NOMO-1 (cell line): ENCODE measurements at regions not wholly inside any gene's neighbourhood (a gene's known extent, or its start where the extent isn't known, plus 50 kb on each side); places are given as distances from the start of the nearest gene placed in this dataset.

ENCODE experiments used
- DNase-seq, 2 experiments: peaks; one replicate each; lab custom pipeline; 2025; ENCODE audit not compliant: unreplicated experiment in 2 of 2; lab: John Stamatoyannopoulos, UW

DNA sequence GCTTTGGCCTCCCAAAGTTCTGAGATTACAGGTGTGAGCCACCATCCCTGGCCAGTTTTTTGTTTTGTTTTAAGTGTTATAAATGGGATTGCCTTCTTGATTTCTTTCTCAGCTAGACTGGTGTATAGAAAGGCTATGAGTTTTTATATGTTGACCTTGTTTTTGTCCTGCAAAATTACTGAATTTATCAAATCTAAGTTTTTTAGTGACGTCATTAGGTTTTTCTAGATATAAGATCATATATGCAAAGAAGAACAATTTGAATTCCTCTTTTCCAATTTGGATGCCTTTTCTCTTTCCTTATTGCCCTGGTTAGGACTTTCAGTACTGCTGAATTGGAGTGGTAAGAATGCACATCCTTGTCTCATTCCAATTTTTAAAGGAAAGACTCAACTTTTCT, 81.3 kb upstream of the MOCS1 start:
- no peak for DNase-seq

DNA sequence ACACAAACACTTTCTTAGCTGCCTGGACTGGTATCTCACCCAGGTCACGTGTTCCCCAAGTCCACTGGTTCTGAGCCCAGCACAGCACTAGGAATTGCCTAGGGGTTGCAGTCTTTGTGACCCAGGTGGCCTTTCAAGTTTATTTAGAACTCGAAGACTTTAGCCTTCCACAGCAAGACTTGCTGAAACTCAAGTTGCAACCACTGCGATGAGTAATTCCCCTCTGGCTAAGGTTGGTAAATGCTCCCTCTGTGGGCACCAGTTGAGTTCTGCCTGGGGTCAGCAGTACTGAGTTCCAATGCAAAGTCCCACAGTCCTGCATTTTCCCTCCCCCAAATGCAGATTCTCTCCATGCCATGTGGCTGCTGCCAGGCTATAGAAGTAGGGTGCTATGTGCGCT, 77.6 kb upstream of the MOCS1 start:
- no peak for DNase-seq

DNA sequence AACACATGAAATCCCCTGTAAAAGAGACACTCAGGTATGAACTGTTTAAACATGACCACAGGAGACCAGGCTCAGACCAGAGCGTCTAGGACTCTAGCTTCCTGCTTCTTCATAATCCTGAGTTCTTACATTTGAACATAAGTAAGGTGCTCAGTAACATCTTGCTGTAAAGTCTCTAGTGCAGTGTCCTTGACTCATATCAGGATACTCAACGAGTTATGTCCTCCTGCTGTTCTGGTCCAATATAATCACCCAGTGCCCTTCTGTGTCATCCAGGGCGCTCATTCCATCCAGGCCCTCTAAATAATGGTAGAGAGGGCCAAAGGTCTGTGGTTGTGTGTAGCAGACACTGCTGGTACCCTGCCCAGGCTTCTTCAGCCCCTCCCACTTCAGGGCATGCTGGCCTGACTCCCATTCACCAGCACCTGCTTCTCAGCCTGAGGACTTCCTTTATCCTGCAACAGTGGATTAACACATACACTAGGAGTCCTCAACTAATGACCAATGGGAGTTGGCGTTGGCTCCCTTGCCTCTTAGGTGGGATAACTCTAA, 66.8 kb upstream of the MOCS1 start:
- DNase-seq: no peak

DNA sequence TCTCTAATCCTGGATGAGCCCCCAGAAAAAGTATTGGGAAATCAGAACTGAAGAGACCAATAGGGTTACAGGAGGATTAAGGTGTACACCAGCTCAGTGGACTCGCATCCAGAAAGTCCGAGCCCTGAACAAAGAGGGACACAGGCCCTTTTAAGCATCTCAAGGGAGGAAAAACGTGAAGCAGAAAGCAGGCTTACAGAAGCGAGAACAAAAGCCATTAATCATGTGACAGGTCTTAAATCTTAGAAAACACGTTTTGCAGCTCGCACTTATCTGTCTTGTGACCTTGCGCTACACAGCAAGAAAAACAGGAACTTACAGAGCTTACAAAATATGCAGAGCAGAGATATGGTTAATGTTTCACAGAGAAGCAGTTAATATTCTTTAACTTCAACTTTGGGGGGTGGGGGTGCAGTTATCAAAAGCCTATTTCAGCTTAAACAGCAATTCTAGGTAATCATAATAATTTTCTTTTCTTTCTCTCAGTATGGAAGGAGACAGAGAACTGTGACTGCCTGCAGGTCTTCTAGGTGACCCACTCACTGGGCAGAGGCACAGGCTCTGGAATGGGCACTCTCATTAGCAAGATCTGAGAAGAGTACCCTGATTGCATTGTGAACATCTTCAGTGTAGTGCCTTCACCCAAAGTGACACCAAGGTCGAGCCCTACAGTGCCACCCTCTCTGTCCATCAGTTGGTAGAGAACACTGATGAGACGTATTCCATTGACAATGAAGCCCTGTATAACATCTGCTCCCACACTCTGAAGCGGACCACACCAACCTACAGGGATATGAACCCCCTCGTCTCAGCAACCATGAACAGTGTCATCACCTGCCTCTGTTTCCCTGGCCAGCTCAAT, 65.0 kb upstream of the MOCS1 start:
- peak; percentile 3 to 36 for DNase-seq

DNA sequence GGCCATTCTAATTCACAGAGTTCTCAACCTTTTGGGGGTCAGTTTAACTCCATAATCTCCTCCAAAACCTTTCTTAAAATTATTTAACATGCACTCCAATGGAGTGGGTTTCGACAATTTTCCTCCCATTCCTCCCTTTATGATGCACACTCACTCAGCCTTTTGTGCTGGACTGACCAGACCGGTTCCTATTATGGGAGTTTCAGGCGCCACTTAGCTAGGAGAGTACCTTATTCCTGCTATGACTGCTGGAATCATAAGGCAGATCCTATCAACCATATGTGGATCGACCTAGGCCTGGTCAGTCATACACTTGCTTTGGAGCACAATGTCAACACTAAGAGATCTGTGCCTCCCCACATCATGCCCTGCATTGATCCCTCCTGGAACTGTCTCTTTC, 63.9 kb upstream of the MOCS1 start:
- DNase-seq: no peak

DNA sequence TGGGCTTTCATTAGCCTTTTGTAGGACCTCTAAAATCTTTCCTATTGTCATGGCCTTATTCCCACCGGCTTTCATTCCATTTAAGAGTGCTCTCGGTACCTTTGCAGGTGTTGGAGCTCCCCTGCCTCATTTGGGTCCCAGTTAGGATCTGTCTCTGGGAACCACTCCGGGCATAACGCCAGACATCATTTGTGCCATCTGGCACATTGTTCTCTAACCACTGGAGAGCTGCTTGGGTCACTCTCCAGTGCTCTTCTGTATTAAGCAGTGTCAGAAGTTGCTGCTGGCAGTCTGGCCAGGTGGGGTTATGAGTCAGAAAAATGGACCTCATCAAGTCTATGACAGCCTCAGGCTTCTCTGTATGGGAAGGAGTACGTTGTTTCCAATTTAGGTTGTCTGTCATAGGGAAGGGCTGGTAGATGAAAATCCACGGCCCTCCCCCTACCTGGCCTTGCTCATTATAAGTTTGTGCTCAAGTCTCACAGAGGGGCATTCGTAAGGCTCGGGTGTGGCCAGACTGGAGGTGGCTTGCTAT, 62.9 kb upstream of the MOCS1 start:
- no peak for DNase-seq

DNA sequence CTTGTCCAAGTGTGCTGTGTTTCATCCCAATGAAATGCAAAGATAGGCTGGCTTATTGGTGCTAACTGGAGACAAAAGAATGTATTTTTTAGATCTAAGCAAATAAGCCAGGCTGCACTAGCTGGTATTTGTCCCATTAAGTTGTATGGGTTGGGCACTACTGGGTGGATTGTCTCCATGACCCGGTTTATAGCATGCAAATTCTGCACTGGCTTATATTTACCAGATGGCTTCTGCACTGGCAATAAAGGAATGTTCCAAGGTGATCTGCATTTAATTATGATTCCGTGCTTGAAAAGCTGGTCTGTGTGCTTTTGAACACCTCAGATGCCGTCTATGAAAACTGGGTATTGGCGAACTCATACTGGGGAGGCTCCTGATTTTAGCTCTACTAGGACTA, 61.4 kb upstream of the MOCS1 start:
- no peak for DNase-seq

DNA sequence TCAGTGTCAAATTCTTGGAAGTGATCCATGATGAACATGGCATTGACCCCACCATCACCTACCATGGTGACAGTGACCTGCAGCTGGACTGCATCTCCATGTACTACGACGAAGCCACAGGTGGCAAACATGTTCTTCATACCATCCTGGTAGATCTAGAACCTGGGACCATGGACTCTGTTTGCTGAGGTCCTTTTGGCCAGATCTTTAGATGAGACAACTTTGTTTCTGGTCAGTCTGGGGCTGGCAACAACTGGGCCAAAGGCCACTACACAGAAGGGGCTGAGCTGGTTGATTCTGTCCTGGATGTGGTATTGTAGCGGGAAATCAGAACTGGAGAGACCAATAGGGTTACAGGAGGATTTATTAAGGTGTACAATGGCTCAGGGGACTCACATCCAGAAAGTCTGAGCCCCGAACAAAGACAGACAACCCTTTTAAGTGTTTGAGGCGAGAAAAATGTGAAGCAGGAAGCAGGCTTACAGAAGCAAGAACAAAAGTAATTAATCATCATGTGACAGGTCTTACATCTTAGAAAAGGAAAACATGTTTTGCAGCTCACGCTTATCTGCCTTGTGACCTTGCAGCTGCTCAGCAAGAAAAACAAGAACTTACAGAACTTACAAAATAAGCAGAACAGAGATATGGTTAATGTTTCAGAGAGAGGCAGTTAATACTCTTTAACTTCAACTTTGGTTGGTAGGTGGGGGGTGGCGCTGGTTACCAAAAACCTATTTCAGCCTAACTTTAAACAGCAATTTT, 58.8 kb upstream of the MOCS1 start:
- no peak for DNase-seq
